Liver (tissue), 3 donors: ENCODE measurements at regions not wholly inside any gene's neighbourhood (a gene's known extent, or its start where the extent isn't known, plus 50 kb on each side); places are given as distances from the start of the nearest gene placed in this dataset.

Source experiments
- EGR1 ChIP-seq, 2 donors: IDR thresholded peaks; 2 replicates each; pipeline ENCODE4 v1.6.1; 2016 to 2018; ENCODE audit warnings: antibody characterized with exemption in 2 of 2, low read depth in 2 of 2
- HNF4G ChIP-seq: IDR thresholded peaks from 2 replicates; pipeline ENCODE4 v1.6.1; 2016; ENCODE audit warnings: antibody characterized with exemption
- RAD21 ChIP-seq, 2 donors: IDR thresholded peaks; 2 replicates each; pipeline ENCODE4 v1.6.1; 2016; ENCODE audit warnings: antibody characterized with exemption in 2 of 2, mild to moderate bottlenecking in 2 of 2
- TAF1 ChIP-seq: conservative IDR thresholded peaks from 2 replicates; pipeline ENCODE4 v1.6.1; 2016; ENCODE audit warnings: antibody characterized with exemption, mild to moderate bottlenecking
- YY1 ChIP-seq: IDR thresholded peaks from 2 replicates; pipeline ENCODE4 v1.6.1; 2016; ENCODE audit warnings: antibody characterized with exemption, mild to moderate bottlenecking
- TF ChIP-seq, protein P1 (sequence below): fragments of 150-350 bp; IDR thresholded peaks from 2 replicates; pipeline ENCODE4 v1.5.1; 2017; ENCODE audit warnings: improper control_type of control experiment, low read depth, low read length; ENCODE audit not compliant: missing input control
- TF ChIP-seq, protein P2 (sequence below): IDR thresholded peaks from 2 replicates; pipeline ENCODE4 v1.6.1; 2016; ENCODE audit warnings: antibody characterized with exemption
- TF ChIP-seq, protein P3 (sequence below): IDR thresholded peaks from 2 replicates; pipeline ENCODE4 v1.6.1; 2016; ENCODE audit warnings: antibody characterized with exemption
- TF ChIP-seq, protein P4 (sequence below): IDR thresholded peaks from 2 replicates; pipeline ENCODE4 v1.6.1; 2016; ENCODE audit warnings: antibody characterized with exemption
- donor health status: healthy.
- donor health status: healthy.

DNA sequence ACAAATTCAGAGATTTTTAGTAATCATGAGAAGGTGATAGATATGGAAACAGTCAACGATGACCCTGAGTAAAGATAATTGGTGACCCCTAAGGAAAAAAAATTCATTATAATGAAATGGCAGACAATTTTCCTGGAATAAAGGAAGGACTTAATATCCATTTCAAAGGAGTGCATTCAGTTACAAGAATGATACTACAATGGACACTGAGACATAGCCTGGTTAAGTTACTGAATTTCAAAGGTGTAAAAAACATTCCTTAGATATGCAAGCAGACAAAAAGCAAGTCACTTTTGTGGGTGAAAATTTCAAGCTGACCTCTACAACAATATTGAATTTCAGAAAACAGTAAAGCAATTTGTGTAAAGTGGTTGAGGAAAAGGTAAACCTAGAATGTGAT, 1012.5 kb upstream of the SEMA6A start:
- no peak for TF ChIP-seq RAD21 (IDR thresholded peaks at IDR 0.05)
- no peak for TF ChIP-seq YY1
- TF ChIP-seq TAF1, result no peak
- TF ChIP-seq, protein P1, sequence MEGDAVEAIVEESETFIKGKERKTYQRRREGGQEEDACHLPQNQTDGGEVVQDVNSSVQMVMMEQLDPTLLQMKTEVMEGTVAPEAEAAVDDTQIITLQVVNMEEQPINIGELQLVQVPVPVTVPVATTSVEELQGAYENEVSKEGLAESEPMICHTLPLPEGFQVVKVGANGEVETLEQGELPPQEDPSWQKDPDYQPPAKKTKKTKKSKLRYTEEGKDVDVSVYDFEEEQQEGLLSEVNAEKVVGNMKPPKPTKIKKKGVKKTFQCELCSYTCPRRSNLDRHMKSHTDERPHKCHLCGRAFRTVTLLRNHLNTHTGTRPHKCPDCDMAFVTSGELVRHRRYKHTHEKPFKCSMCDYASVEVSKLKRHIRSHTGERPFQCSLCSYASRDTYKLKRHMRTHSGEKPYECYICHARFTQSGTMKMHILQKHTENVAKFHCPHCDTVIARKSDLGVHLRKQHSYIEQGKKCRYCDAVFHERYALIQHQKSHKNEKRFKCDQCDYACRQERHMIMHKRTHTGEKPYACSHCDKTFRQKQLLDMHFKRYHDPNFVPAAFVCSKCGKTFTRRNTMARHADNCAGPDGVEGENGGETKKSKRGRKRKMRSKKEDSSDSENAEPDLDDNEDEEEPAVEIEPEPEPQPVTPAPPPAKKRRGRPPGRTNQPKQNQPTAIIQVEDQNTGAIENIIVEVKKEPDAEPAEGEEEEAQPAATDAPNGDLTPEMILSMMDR, result no peak
- TF ChIP-seq EGR1 (IDR thresholded peaks at IDR 0.05; ENCODE audit: low read depth in 2 of 2), result no peak
- TF ChIP-seq, protein P2, sequence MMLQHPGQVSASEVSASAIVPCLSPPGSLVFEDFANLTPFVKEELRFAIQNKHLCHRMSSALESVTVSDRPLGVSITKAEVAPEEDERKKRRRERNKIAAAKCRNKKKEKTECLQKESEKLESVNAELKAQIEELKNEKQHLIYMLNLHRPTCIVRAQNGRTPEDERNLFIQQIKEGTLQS, result no peak
- no peak for TF ChIP-seq HNF4G
- TF ChIP-seq, protein P3, sequence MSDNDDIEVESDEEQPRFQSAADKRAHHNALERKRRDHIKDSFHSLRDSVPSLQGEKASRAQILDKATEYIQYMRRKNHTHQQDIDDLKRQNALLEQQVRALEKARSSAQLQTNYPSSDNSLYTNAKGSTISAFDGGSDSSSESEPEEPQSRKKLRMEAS, result no peak
- TF ChIP-seq, protein P4, sequence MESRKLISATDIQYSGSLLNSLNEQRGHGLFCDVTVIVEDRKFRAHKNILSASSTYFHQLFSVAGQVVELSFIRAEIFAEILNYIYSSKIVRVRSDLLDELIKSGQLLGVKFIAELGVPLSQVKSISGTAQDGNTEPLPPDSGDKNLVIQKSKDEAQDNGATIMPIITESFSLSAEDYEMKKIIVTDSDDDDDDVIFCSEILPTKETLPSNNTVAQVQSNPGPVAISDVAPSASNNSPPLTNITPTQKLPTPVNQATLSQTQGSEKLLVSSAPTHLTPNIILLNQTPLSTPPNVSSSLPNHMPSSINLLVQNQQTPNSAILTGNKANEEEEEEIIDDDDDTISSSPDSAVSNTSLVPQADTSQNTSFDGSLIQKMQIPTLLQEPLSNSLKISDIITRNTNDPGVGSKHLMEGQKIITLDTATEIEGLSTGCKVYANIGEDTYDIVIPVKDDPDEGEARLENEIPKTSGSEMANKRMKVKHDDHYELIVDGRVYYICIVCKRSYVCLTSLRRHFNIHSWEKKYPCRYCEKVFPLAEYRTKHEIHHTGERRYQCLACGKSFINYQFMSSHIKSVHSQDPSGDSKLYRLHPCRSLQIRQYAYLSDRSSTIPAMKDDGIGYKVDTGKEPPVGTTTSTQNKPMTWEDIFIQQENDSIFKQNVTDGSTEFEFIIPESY, result no peak
